SU-DHL-6 (cell line): ENCODE measurements at regions not wholly inside any gene's neighbourhood (a gene's known extent, or its start where the extent isn't known, plus 50 kb on each side); places are given as distances from the start of the nearest gene placed in this dataset.

Source experiments
- CTCF ChIP-seq: fragments of 200-600 bp; sonication (generic); IDR thresholded peaks from one replicate; pipeline ENCODE4 v1.5.1; 2017; ENCODE audit warnings: antibody characterized with exemption, mild to moderate bottlenecking, low read length, moderate library complexity; ENCODE audit not compliant: insufficient read depth, poor library complexity, severe bottlenecking
- EZH2phosphoT487 ChIP-seq: fragments of 200-600 bp; sonication (generic), shearing (Covaris generic); conservative IDR thresholded peaks from 2 replicates; pipeline ENCODE4 v1.6.1; 2018; ENCODE audit warnings: mild to moderate bottlenecking, antibody characterized with exemption, low read length, moderate library complexity, mixed read lengths

DNA sequence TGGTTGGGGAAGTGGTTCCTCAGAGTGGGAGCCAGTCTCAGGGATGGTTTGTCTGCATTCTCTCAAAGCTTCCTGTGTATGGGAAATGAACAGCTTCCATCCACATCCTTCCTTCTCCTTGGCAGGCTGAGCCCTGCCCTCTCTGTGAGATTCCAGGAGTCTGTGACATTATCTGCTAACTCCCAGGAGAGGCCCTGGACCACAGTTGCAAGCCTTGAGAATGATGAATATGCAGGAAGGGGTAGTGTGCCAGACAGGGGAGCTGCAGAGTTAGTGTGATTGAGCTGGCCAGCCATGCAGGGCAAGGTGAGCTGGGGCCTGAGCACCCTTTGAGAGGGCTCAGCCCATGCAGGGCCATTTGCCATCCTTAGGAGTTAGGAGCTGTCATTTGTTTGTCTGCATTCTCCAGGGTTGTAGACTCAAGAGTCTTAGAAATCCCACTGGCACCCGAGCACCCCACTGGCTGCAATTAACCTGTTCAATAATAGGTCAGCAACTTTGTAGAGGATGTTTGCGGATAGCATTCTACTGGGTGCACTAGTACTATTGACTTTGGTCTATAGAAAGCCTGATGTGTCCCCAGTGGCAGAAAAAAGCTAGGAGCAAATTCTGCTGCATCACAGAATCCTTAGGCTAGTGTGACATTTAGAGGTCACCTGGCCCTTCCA, 299.0 kb upstream of the CADM1 start:
- no peak for TF ChIP-seq CTCF
- no peak for TF ChIP-seq EZH2phosphoT487
